Breast epithelium (tissue), 3 donors: ENCODE measurements at regions not wholly inside any gene's neighbourhood (a gene's known extent, or its start where the extent isn't known, plus 50 kb on each side); places are given as distances from the start of the nearest gene placed in this dataset.

Experiments used
- CTCF ChIP-seq, 3 donors: fragments of 450-650 bp; IDR thresholded peaks; one replicate each; pipeline ENCODE4 v1.5.1; 2016 to 2017; ENCODE audit warnings: antibody characterized with exemption in 3 of 3, mild to moderate bottlenecking in 3 of 3, moderate library complexity in 3 of 3
- POLR2A ChIP-seq: fragments of 450-650 bp; IDR thresholded peaks from one replicate; pipeline ENCODE4 v1.6.1; 2016; ENCODE audit warnings: antibody characterized with exemption, mild to moderate bottlenecking, moderate library complexity
- POLR2AphosphoS5 ChIP-seq, 3 donors: sonication (generic); formaldehyde crosslinking; IDR thresholded peaks; one replicate each; pipeline ENCODE4 v1.6.1; 2017; ENCODE audit warnings: antibody characterized with exemption in 3 of 3

- TF ChIP-seq CTCF (IDR thresholded peaks at IDR 0.05) (no peak), POLR2AphosphoS5 (IDR thresholded peaks at IDR 0.05) (no peak), POLR2A (no peak)
These were observed 133.7 kb upstream of the FBXL17 start for GRCh38 chr5:108515517-108516105.
